WTC11 (cell line): ENCODE measurements at regions not wholly inside any gene's neighbourhood (a gene's known extent, or its start where the extent isn't known, plus 50 kb on each side); places are given as distances from the start of the nearest gene placed in this dataset.

Experiments
- CREM ChIP-seq: sonication (generic); formaldehyde crosslinking; IDR thresholded peaks from 2 replicates; pipeline ENCODE4 v1.8.1; 2022; ENCODE audit warnings: mild to moderate bottlenecking, missing genetic modification reagents, moderate library complexity
- ELF4 ChIP-seq: sonication (generic); formaldehyde crosslinking; IDR thresholded peaks from 2 replicates; pipeline ENCODE4 v1.8.1; 2022; ENCODE audit warnings: low read depth, mild to moderate bottlenecking, moderate library complexity, missing genetic modification reagents
- FOXP1 ChIP-seq: sonication (generic); formaldehyde crosslinking; IDR thresholded peaks from 2 replicates; pipeline ENCODE4 v1.8.0; 2022; ENCODE audit warnings: missing genetic modification reagents, mild to moderate bottlenecking, moderate library complexity, borderline replicate concordance
- JUN ChIP-seq: sonication (generic); formaldehyde crosslinking; IDR thresholded peaks from 2 replicates; pipeline ENCODE4 v1.8.0; 2023; ENCODE audit warnings: mild to moderate bottlenecking, missing genetic modification reagents
- STAT6 ChIP-seq: sonication (generic); formaldehyde crosslinking; conservative IDR thresholded peaks from 2 replicates; pipeline ENCODE4 v1.8.1; 2023; ENCODE audit warnings: mild to moderate bottlenecking, low read depth, missing genetic modification reagents, moderate library complexity
- TEAD4 ChIP-seq: sonication (generic); formaldehyde crosslinking; IDR thresholded peaks from 2 replicates; pipeline ENCODE4 v1.8.0; 2022; ENCODE audit warnings: mild to moderate bottlenecking, missing genetic modification reagents
- ZSCAN18 ChIP-seq: fragments of 250-450 bp; sonication (Bioruptor Pico); IDR thresholded peaks from 2 replicates; pipeline ENCODE4 v2.1.2; 2022; ENCODE audit warnings: mild to moderate bottlenecking, moderate library complexity
- TF ChIP-seq, protein P1 (sequence below): sonication (generic); formaldehyde crosslinking; IDR thresholded peaks from 2 replicates; pipeline ENCODE4 v1.8.1; 2023; ENCODE audit warnings: mild to moderate bottlenecking, missing genetic modification reagents, moderate library complexity
- TF ChIP-seq, protein P2 (sequence below): fragments of 200-600 bp; IDR thresholded peaks from 2 replicates; pipeline ENCODE4 v1.8.0; 2022; ENCODE audit warnings: antibody characterized with exemption

- no peak for TF ChIP-seq CREM (CRISPR knock-in tag)
- TF ChIP-seq, protein P1, sequence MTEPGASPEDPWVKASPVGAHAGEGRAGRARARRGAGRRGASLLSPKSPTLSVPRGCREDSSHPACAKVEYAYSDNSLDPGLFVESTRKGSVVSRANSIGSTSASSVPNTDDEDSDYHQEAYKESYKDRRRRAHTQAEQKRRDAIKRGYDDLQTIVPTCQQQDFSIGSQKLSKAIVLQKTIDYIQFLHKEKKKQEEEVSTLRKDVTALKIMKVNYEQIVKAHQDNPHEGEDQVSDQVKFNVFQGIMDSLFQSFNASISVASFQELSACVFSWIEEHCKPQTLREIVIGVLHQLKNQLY (CRISPR knock-in tag), result no peak
- no peak for TF ChIP-seq ZSCAN18 (CRISPR knock-in tag)
- TF ChIP-seq, protein P2, sequence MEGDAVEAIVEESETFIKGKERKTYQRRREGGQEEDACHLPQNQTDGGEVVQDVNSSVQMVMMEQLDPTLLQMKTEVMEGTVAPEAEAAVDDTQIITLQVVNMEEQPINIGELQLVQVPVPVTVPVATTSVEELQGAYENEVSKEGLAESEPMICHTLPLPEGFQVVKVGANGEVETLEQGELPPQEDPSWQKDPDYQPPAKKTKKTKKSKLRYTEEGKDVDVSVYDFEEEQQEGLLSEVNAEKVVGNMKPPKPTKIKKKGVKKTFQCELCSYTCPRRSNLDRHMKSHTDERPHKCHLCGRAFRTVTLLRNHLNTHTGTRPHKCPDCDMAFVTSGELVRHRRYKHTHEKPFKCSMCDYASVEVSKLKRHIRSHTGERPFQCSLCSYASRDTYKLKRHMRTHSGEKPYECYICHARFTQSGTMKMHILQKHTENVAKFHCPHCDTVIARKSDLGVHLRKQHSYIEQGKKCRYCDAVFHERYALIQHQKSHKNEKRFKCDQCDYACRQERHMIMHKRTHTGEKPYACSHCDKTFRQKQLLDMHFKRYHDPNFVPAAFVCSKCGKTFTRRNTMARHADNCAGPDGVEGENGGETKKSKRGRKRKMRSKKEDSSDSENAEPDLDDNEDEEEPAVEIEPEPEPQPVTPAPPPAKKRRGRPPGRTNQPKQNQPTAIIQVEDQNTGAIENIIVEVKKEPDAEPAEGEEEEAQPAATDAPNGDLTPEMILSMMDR, result no peak
- no peak for TF ChIP-seq JUN (CRISPR knock-in tag)
- TF ChIP-seq STAT6 (CRISPR knock-in tag), result no peak
- no peak for TF ChIP-seq FOXP1 (CRISPR knock-in tag)
- no peak for TF ChIP-seq TEAD4 (CRISPR knock-in tag)
- TF ChIP-seq ELF4 (CRISPR knock-in tag), result no peak
These were observed 417.4 kb upstream of the ATP11B start for GRCh38 chr3:182375916-182376315.
